ENCODE measurements at regions not wholly inside any gene's neighbourhood (a gene's known extent, or its start where the extent isn't known, plus 50 kb on each side); places are given as distances from the start of the nearest gene placed in this dataset.

DNA sequence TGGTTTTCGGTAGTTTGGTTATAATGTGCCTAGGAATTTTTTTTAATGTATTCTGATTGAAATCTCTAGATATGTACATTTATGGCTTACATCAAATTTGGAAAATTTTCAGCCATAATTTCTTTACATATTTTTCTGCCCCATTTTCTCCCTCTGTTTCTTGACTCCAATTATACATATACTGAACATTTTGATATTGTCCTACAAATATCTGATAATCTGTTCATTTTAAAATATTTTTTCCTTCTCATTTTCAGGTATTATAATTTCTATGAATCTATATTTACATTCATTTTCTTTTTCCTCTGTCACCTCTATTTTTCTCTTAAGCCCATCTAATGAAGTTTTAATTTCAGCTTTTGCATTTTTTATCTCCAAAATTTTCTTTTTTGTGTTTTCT, 82.7 kb upstream of the TMLHE start:
- TF ChIP-seq, protein P1, sequence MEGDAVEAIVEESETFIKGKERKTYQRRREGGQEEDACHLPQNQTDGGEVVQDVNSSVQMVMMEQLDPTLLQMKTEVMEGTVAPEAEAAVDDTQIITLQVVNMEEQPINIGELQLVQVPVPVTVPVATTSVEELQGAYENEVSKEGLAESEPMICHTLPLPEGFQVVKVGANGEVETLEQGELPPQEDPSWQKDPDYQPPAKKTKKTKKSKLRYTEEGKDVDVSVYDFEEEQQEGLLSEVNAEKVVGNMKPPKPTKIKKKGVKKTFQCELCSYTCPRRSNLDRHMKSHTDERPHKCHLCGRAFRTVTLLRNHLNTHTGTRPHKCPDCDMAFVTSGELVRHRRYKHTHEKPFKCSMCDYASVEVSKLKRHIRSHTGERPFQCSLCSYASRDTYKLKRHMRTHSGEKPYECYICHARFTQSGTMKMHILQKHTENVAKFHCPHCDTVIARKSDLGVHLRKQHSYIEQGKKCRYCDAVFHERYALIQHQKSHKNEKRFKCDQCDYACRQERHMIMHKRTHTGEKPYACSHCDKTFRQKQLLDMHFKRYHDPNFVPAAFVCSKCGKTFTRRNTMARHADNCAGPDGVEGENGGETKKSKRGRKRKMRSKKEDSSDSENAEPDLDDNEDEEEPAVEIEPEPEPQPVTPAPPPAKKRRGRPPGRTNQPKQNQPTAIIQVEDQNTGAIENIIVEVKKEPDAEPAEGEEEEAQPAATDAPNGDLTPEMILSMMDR (IDR thresholded peaks at IDR 0.05; ENCODE audit: poor library complexity): no peak
- TF ChIP-seq EZH2 (IDR thresholded peaks at IDR 0.05; ENCODE audit: borderline replicate concordance): no peak

Measured in hepatocyte (in vitro differentiated cells).